ENCODE measurements at regions not wholly inside any gene's neighbourhood (a gene's known extent, or its start where the extent isn't known, plus 50 kb on each side); places are given as distances from the start of the nearest gene placed in this dataset.

DNA sequence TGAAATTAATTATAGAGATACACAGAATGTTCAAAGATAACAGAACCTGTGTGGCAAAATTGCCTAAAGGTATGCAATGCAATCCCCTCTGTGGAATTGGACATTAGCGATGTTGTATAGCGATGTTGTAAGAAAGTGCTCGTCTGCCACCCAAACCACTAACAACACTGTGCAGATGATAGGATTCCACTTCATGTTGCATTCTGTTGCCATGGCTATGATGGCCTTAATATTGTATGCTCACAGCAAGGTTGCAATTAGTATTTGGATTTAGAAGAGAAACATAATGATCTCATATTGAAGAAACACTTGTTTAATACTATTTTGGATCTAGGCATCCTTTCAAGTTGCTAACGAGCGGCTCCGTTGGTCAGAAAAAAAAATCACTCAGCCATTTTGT lies 260.3 kb downstream of the BCAT1 start:
- no peaks in the 10 kb centered on the region for H3K36me3 Mint-ChIP-seq (ENCODE audit: low read depth, unreplicated experiment)
- H3K9ac ChIP-seq (ENCODE audit: low read length), result no peak overlapping the region
- no peak overlapping the region for H3K27ac ChIP-seq (ENCODE audit: low read depth, low read length)
- peaks cover 2% of the 10 kb centered on the region for H3K27me3 Mint-ChIP-seq (ENCODE audit: low read depth, unreplicated experiment)
- H3K4me3 Mint-ChIP-seq (ENCODE audit: unreplicated experiment), result no peak overlapping the region
- H3K27me3 ChIP-seq (ENCODE audit: insufficient read depth, low read length), result no peaks in the 10 kb centered on the region
- TF ChIP-seq, protein P1, sequence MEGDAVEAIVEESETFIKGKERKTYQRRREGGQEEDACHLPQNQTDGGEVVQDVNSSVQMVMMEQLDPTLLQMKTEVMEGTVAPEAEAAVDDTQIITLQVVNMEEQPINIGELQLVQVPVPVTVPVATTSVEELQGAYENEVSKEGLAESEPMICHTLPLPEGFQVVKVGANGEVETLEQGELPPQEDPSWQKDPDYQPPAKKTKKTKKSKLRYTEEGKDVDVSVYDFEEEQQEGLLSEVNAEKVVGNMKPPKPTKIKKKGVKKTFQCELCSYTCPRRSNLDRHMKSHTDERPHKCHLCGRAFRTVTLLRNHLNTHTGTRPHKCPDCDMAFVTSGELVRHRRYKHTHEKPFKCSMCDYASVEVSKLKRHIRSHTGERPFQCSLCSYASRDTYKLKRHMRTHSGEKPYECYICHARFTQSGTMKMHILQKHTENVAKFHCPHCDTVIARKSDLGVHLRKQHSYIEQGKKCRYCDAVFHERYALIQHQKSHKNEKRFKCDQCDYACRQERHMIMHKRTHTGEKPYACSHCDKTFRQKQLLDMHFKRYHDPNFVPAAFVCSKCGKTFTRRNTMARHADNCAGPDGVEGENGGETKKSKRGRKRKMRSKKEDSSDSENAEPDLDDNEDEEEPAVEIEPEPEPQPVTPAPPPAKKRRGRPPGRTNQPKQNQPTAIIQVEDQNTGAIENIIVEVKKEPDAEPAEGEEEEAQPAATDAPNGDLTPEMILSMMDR (IDR thresholded peaks at IDR 0.05; ENCODE audit: insufficient read depth, low read depth, low read length), result no peak
- TF ChIP-seq EZH2 (IDR thresholded peaks at IDR 0.05; ENCODE audit: insufficient read depth, low read length), result no peak
- no peaks in the 10 kb centered on the region for H3K4me1 Mint-ChIP-seq (ENCODE audit: low read depth, unreplicated experiment)
- no peaks in the 10 kb centered on the region for H3K36me3 ChIP-seq (ENCODE audit: insufficient read depth, low read length)
- no peak for FAIRE-seq
- H2AFZ ChIP-seq (ENCODE audit: low read depth, low read length), result no peak overlapping the region
- H3K4me1 ChIP-seq (ENCODE audit: insufficient read depth, low read length), result no peaks in the 10 kb centered on the region
- no peaks in the 10 kb centered on the region for H3K9me3 Mint-ChIP-seq (ENCODE audit: unreplicated experiment)
- no peak overlapping the region for H3K27ac Mint-ChIP-seq (ENCODE audit: unreplicated experiment)
- no peaks in the 10 kb centered on the region for H3K79me2 ChIP-seq (ENCODE audit: insufficient read depth, low read length)
- H3K4me3 ChIP-seq (ENCODE audit: insufficient read depth, low read depth, low read length), result no peak overlapping the region
- DNase-seq (ENCODE audit: low read depth), result no peak
- no peaks in the 10 kb centered on the region for H3K9me3 ChIP-seq (ENCODE audit: insufficient read depth, low read depth, low read length)
- no peak overlapping the region for H3K4me2 ChIP-seq (ENCODE audit: low read length)
- no peaks in the 10 kb centered on the region for H4K20me1 ChIP-seq (ENCODE audit: insufficient read depth, low read length)

DNA sequence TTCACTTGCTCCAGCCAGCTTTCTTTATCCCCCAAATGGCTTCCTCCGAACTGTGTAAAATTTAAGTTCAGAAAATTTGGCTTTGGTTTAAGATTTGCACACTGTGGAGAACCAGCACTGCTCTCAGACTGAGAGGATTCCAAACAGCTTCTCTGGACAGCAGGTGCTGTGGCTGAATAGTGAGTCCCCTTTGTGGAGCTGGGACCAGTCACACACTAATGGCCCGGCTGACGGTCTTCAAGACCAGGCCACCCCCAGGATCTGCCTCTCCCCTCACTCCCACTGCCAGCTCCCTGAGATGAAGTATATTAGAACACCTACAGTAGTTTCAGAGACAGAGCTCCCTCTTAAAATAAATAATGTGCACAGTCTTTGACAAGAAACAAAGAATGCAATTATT lies 267.3 kb downstream of the BCAT1 start:
- H3K27me3 ChIP-seq (ENCODE audit: insufficient read depth, low read length), result no peaks in the 10 kb centered on the region
- Mint-ChIP-seq H3K9me3 (ENCODE audit: unreplicated experiment) (no peaks in the 10 kb centered on the region), H3K4me3 (ENCODE audit: unreplicated experiment) (no peak overlapping the region), H3K36me3 (ENCODE audit: low read depth, unreplicated experiment) (no peaks in the 10 kb centered on the region), H3K27me3 (ENCODE audit: low read depth, unreplicated experiment) (no peaks in the 10 kb centered on the region), H3K27ac (ENCODE audit: unreplicated experiment) (no peak overlapping the region), H3K4me1 (ENCODE audit: low read depth, unreplicated experiment) (no peaks in the 10 kb centered on the region)
- H4K20me1 ChIP-seq (ENCODE audit: insufficient read depth, low read length), result no peaks in the 10 kb centered on the region
- no peaks in the 10 kb centered on the region for H3K79me2 ChIP-seq (ENCODE audit: insufficient read depth, low read length)
- no peak overlapping the region for H3K9ac ChIP-seq (ENCODE audit: low read length)
- no peaks in the 10 kb centered on the region for H3K36me3 ChIP-seq (ENCODE audit: insufficient read depth, low read length)
- H3K4me1 ChIP-seq (ENCODE audit: insufficient read depth, low read length), result no peaks in the 10 kb centered on the region
- TF ChIP-seq EZH2 (IDR thresholded peaks at IDR 0.05; ENCODE audit: insufficient read depth, low read length), result no peak
- TF ChIP-seq, protein P1 (IDR thresholded peaks at IDR 0.05; ENCODE audit: insufficient read depth, low read depth, low read length), result no peak
- no peak overlapping the region for H2AFZ ChIP-seq (ENCODE audit: low read depth, low read length)
- FAIRE-seq (no peak), DNase-seq (ENCODE audit: low read depth) (no peak)
- no peak overlapping the region for H3K27ac ChIP-seq (ENCODE audit: low read depth, low read length)
- H3K4me2 ChIP-seq (ENCODE audit: low read length), result no peak overlapping the region
- H3K4me3 ChIP-seq (ENCODE audit: insufficient read depth, low read depth, low read length), result no peak overlapping the region
- no peaks in the 10 kb centered on the region for H3K9me3 ChIP-seq (ENCODE audit: insufficient read depth, low read depth, low read length)

DNA sequence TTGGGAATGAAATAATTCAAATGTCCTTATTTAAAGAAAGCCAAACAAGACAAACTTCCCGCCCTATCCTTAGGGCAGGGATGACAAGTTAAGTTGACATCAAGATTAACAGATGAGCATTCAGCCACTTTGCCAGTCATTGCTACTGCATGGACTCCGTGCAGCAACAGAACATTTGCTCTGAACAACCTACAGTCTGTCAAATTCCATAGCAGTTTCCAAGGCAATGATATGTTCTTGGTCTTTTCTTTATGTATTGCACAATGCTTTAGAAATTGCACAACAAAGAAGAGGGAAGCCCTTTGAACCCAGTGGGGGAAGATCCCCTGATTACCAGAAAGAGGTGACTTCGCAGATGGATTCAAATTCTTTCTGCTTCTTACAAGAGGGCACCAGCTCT lies 269.8 kb downstream of the BCAT1 start:
- Mint-ChIP-seq H3K9me3 (ENCODE audit: unreplicated experiment) (no peaks in the 10 kb centered on the region), H3K27me3 (ENCODE audit: low read depth, unreplicated experiment) (no peaks in the 10 kb centered on the region), H3K27ac (ENCODE audit: unreplicated experiment) (no peak overlapping the region), H3K4me1 (ENCODE audit: low read depth, unreplicated experiment) (no peaks in the 10 kb centered on the region), H3K36me3 (ENCODE audit: low read depth, unreplicated experiment) (no peaks in the 10 kb centered on the region), H3K4me3 (ENCODE audit: unreplicated experiment) (no peak overlapping the region)
- H3K9ac ChIP-seq (ENCODE audit: low read length), result no peak overlapping the region
- no peaks in the 10 kb centered on the region for H3K9me3 ChIP-seq (ENCODE audit: insufficient read depth, low read depth, low read length)
- H3K27ac ChIP-seq (ENCODE audit: low read depth, low read length), result no peak overlapping the region
- DNase-seq (ENCODE audit: low read depth) (peak; percentile 3), FAIRE-seq (no peak)
- TF ChIP-seq EZH2 (IDR thresholded peaks at IDR 0.05; ENCODE audit: insufficient read depth, low read length), result no peak
- TF ChIP-seq, protein P1 (IDR thresholded peaks at IDR 0.05; ENCODE audit: insufficient read depth, low read depth, low read length), result no peak
- no peaks in the 10 kb centered on the region for H3K4me1 ChIP-seq (ENCODE audit: insufficient read depth, low read length)
- no peak overlapping the region for H3K4me2 ChIP-seq (ENCODE audit: low read length)
- H2AFZ ChIP-seq (ENCODE audit: low read depth, low read length), result no peak overlapping the region
- no peaks in the 10 kb centered on the region for H3K36me3 ChIP-seq (ENCODE audit: insufficient read depth, low read length)
- no peaks in the 10 kb centered on the region for H3K27me3 ChIP-seq (ENCODE audit: insufficient read depth, low read length)
- no peaks in the 10 kb centered on the region for H3K79me2 ChIP-seq (ENCODE audit: insufficient read depth, low read length)
- no peak overlapping the region for H3K4me3 ChIP-seq (ENCODE audit: insufficient read depth, low read depth, low read length)
- H4K20me1 ChIP-seq (ENCODE audit: insufficient read depth, low read length), result no peaks in the 10 kb centered on the region
